ENCODE measurements at regions not wholly inside any gene's neighbourhood (a gene's known extent, or its start where the extent isn't known, plus 50 kb on each side); places are given as distances from the start of the nearest gene placed in this dataset.

DNA sequence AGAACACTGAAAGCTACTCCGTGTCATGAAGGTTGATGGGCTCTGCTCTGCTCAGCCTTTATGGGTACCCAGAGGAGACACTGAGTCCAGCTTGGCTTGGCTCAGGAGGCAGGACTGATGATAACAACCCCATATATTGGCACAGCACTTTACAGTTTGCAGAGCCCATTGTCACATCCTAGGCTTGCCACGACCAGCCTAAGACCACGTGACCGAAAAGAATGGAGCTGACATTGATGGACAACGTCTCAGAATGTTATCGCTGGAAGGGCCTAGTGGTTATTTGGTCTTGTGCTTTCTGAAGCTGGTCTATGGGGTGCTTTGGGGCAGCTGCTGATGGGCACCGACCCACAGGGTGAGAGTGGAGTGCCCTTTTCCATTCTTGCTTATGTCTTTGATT is 72.9 kb upstream of the RUNX3 start:
- no peak for DNase-seq (ENCODE audit: low read depth)

- no peak for DNase-seq (ENCODE audit: low read depth)
These were observed 71.2 kb upstream of the RUNX3 start for GRCh38 chr1:25001125-25001915.

GRCh38 chr1:24999906-25000305 is 69.8 kb upstream of the RUNX3 start:
- no peak for DNase-seq (ENCODE audit: low read depth)

GRCh38 chr1:24999426-24999825 is 69.3 kb upstream of the RUNX3 start:
- DNase-seq (ENCODE audit: low read depth), result no peak

GRCh38 chr1:24998563-24999245 is 68.6 kb upstream of the RUNX3 start:
- no peak for DNase-seq (ENCODE audit: low read depth)

DNA sequence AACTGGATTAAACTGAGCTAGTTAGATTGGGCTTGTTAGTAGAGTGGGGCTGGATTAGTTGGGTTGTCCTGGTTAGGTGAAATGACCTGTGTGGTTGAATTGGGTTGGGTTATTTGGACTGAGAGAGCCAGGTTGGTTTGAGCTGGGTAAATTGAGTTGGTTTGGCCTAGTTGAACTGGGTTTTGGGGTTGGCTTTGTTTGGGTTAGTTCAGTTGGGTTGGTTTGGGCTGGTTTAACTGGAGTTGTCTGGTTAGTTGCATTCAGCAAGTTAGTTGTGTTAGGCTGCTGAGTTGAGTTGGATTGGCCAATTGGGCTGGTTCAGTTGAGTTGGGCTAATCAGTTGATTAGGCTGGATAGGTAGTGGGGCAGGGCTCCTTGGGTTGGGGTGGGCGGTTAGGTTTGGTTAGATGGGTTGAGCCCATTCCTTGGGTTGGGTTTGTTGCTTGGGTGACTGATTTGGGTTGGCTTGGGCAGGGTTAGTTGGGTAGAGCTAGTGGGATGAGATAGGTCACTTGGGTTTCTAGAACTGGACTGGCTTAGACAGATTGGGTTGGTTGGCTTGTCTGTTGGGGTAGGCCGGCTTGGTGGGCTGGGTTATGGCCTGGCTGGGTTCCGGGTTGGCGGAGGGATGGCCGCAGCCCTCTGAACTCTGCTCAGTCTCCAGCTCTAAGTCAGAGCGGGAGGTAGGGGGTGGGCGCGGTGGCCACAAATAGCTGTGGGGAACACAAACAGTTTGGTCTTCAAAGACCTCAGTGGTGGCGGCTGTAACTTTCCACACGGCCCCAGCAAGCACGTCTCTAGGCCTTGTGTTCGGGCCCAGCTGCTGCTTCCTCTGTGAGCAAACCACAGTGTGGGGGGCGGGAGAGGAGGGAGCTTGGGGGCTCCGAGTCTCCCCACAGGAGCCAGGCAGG is 67.2 kb upstream of the RUNX3 start:
- no peak for DNase-seq (ENCODE audit: low read depth)

- no peak for DNase-seq (ENCODE audit: low read depth)
These were observed 66.4 kb upstream of the RUNX3 start for GRCh38 chr1:24996456-24996855.

DNA sequence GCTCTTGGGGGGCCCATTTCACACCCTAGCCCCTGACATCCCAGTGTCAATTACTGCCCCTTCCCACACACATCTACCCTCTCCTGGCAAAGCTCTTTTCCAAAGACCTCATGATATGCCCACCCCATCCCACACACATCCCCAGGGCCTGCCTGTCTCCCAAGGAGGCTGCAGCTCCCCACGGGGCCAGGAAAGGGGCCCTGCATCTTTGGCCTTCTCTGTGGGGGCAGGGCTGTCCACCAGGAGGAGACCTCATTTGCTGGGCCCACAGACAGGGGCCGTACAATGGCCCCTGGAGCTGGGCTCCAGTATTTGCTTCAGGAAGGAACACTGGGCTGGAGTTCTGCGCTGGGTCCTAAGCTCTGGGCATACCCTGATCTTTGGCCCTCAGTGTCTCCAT is 65.6 kb upstream of the RUNX3 start:
- no peak for DNase-seq (ENCODE audit: low read depth)

GRCh38 chr1:24995140-24995539 is 65.1 kb upstream of the RUNX3 start:
- DNase-seq (ENCODE audit: low read depth), result no peak

- DNase-seq (ENCODE audit: low read depth), result no peak
These were observed 64.0 kb upstream of the RUNX3 start for GRCh38 chr1:24993871-24994580.

DNA sequence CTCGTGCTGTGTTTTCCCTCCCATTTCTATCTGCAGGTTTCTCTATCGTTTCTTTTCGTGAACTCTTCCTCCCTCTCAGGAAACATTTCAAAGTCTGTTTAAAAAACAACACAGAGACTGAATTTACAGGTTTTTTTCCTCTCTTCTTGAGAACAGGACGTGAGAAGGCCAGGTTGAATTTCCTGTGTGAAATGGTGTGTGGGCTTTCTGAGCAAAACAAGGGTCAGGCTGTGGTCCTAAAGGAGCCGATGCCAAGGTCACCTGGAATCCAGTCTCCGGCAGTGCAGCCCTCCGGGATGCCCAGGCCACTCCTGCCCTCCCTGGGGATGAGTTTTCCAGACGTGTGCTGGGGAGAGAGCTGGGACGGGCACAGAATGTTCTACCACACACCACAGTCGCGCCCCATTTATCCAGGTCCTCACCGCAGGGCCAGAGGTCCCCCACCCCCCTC is 62.7 kb upstream of the RUNX3 start:
- no peak for DNase-seq (ENCODE audit: low read depth)

- DNase-seq (ENCODE audit: low read depth), result no peak
These were observed 62.2 kb upstream of the RUNX3 start for GRCh38 chr1:24992124-24992760.

- DNase-seq (ENCODE audit: low read depth), result no peak
These were observed 61.6 kb upstream of the RUNX3 start for GRCh38 chr1:24991697-24992096.

GRCh38 chr1:24990779-24991641 is 60.9 kb upstream of the RUNX3 start:
- DNase-seq (ENCODE audit: low read depth), result no peak

- DNase-seq (ENCODE audit: low read depth), result no peak
These were observed 60.1 kb upstream of the RUNX3 start for GRCh38 chr1:24990136-24990535.

GRCh38 chr1:24989082-24989481 is 59.0 kb upstream of the RUNX3 start:
- no peak for DNase-seq (ENCODE audit: low read depth)

DNA sequence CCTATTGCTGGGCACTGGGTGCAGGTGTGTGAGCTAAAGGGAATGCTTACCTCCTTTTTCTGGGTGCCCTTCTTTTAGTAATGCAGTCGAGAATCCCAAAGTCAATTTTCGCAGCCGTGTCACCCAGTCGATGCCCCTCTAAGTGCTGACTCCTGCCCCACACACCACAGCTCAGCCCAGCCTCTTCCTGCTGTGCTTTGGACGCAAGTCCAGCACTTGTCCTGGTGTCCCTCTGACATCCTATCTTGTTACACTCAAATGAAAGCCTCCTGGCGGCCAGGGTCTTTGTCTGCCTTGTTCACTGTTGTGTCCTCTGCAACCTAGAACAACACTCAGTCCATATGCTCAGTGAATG is 58.5 kb upstream of the RUNX3 start:
- DNase-seq (ENCODE audit: low read depth), result no peak

DNA sequence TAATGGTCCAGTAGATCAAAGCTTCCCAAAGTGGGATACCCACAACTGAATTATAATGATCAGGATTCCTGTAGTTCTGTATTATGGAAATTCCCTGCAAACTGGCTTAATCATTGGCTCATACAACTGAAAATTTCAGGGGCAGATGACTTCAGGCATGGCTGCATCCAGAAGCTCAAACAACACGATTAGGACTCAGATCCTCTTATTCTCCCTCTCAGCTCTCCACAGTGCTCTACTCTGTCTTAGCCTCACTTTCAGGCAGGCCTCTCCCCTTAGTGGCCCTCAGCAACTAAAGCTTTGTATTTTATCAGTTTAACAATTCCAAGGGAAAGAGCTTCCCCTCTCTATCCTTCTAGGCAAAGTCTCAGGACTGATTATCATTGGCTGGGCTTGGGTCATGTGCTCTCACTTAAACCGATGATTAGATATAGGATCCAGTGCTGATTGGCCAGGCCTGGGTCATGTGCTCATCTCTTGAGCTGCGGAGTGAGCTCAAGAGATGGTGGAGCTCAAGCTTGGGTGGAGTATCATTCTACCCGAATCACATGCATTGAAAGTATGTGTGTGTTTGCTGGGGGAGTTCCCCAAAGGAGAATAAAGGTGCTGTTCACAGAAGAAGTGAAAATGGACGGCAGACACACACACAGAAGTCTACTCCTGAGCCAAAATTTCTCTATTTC is 57.9 kb upstream of the RUNX3 start:
- DNase-seq (ENCODE audit: low read depth), result no peak

DNA sequence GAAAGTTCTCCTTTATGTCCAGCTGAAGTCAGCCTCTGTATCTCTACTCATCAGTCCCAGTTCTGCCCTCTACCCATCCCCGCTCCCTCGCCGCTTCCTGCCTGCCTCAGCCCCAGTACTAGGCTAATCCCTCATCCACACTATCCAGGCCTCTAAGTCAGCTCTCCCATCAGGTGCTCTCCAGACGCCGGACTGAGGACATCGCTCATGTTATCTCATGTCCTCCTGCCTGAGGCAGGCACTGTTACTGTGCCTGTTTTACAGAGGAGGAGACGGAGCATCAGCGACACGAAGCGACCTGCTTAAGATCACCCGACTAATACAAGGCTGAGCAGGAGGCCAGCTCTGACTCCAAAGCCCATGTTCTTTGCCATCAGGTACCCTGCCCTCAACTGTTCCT is 57.3 kb upstream of the RUNX3 start:
- DNase-seq (ENCODE audit: low read depth), result no peak

DNA sequence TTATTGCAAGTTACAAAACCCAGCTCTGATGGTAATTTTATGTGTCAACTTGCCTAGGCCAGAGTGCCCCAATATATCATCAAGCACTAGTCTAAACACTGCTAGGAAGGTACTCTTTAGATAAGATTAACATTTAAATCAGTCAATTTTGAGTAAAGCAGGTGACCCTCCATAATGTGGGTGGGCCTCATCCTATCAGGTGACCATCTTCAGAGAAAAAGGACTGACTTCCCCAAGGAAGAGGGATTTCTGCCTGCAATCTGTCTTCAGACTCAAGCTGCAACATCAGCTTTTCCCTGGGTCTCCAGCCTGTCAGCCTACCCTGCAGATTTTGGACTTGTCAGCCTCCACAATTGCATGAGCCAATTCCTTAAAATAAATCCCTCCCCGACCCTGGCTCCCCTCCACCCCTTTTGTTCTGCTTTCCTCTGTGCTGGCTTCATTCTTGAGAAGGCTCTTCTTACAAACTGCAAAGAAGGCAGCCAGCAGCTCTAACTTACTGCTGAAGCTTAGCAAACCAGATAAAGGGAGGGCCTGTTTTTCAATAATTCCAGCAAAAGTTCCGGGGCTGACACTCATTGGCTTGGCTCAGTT is 56.4 kb upstream of the RUNX3 start:
- DNase-seq (ENCODE audit: low read depth), result no peak

Data from CMK (cell line).